HepG2 (cell line): ENCODE measurements at regions not wholly inside any gene's neighbourhood (a gene's known extent, or its start where the extent isn't known, plus 50 kb on each side); places are given as distances from the start of the nearest gene placed in this dataset.

Experiments used
- CSRNP1 ChIP-seq: sonication (generic); formaldehyde crosslinking; IDR thresholded peaks from 2 replicates; pipeline ENCODE4 v1.8.1; 2023; ENCODE audit warnings: mild to moderate bottlenecking, missing genetic modification reagents
- GATAD2A ChIP-seq: IDR thresholded peaks from 2 replicates; pipeline ENCODE4 v1.6.1; 2016
- HMG20A ChIP-seq: IDR thresholded peaks from 2 replicates; pipeline ENCODE4 v1.6.1; 2016; ENCODE audit warnings: borderline replicate concordance
- ZNF430 ChIP-seq: sonication (generic); formaldehyde crosslinking; IDR thresholded peaks from 2 replicates; pipeline ENCODE4 v1.9.0; 2021; ENCODE audit warnings: mild to moderate bottlenecking, missing genetic modification reagents
- TF ChIP-seq, protein P1 (sequence below): sonication (generic); formaldehyde crosslinking; IDR thresholded peaks from 2 replicates; pipeline ENCODE4 v1.4.0; 2020; ENCODE audit warnings: mild to moderate bottlenecking, missing genetic modification reagents
- TF ChIP-seq, protein P2 (sequence below): sonication (generic); formaldehyde crosslinking; IDR thresholded peaks from 2 replicates; pipeline ENCODE4 v1.4.0; 2020; ENCODE audit warnings: missing genetic modification reagents
- TF ChIP-seq, protein P3 (sequence below): sonication (generic); formaldehyde crosslinking; IDR thresholded peaks from 2 replicates; pipeline ENCODE4 v1.4.0; 2020; ENCODE audit warnings: missing genetic modification reagents, borderline replicate concordance

DNA sequence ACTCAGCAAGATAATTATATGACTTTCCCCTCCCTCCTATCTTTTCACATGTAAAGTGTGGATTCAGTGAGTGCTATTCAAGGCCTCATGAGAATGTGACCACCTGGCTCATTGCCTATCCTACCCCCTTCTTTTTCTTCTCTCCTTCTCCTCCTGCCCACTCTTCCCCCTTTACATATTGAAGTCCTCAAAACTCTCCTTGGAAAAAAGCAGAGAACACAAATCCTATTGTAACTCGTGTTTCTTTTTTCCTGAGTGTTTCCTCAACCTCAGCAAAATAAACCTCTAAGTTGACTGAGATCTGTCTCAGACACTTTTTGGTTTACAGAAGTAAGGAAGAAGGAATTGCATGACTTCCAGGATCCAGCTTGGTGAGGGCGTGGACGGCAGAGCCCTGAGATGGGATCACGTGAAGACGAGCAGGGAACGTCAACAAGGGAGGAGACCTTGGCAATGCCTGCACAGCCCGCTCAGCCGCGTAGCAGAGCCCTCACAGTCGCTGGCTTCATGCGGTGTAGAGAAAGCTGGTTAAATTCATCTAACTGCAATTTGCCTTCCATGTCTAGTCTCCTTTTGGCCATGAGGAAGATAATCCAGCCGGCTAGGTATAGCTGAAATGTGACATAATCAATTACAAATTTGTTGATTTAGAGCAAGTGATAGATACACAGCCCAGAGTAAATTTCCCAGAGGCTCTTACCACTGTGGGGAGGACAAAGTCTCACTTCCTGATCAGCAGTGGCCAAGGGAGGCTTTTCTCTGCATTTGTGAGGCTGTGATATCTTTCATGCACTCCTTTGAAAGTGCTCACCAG, 75.7 kb downstream of the LYZL2 start (continued):
- TF ChIP-seq CSRNP1 (no peak), GATAD2A (peak; percentile 80), HMG20A (CRISPR knock-in tag) (peak; percentile 59; the same call in 1 of the 2 replicates), ZNF430 (CRISPR knock-in tag) (no peak; the same call in 1 of the 2 replicates)
- TF ChIP-seq, protein P1, sequence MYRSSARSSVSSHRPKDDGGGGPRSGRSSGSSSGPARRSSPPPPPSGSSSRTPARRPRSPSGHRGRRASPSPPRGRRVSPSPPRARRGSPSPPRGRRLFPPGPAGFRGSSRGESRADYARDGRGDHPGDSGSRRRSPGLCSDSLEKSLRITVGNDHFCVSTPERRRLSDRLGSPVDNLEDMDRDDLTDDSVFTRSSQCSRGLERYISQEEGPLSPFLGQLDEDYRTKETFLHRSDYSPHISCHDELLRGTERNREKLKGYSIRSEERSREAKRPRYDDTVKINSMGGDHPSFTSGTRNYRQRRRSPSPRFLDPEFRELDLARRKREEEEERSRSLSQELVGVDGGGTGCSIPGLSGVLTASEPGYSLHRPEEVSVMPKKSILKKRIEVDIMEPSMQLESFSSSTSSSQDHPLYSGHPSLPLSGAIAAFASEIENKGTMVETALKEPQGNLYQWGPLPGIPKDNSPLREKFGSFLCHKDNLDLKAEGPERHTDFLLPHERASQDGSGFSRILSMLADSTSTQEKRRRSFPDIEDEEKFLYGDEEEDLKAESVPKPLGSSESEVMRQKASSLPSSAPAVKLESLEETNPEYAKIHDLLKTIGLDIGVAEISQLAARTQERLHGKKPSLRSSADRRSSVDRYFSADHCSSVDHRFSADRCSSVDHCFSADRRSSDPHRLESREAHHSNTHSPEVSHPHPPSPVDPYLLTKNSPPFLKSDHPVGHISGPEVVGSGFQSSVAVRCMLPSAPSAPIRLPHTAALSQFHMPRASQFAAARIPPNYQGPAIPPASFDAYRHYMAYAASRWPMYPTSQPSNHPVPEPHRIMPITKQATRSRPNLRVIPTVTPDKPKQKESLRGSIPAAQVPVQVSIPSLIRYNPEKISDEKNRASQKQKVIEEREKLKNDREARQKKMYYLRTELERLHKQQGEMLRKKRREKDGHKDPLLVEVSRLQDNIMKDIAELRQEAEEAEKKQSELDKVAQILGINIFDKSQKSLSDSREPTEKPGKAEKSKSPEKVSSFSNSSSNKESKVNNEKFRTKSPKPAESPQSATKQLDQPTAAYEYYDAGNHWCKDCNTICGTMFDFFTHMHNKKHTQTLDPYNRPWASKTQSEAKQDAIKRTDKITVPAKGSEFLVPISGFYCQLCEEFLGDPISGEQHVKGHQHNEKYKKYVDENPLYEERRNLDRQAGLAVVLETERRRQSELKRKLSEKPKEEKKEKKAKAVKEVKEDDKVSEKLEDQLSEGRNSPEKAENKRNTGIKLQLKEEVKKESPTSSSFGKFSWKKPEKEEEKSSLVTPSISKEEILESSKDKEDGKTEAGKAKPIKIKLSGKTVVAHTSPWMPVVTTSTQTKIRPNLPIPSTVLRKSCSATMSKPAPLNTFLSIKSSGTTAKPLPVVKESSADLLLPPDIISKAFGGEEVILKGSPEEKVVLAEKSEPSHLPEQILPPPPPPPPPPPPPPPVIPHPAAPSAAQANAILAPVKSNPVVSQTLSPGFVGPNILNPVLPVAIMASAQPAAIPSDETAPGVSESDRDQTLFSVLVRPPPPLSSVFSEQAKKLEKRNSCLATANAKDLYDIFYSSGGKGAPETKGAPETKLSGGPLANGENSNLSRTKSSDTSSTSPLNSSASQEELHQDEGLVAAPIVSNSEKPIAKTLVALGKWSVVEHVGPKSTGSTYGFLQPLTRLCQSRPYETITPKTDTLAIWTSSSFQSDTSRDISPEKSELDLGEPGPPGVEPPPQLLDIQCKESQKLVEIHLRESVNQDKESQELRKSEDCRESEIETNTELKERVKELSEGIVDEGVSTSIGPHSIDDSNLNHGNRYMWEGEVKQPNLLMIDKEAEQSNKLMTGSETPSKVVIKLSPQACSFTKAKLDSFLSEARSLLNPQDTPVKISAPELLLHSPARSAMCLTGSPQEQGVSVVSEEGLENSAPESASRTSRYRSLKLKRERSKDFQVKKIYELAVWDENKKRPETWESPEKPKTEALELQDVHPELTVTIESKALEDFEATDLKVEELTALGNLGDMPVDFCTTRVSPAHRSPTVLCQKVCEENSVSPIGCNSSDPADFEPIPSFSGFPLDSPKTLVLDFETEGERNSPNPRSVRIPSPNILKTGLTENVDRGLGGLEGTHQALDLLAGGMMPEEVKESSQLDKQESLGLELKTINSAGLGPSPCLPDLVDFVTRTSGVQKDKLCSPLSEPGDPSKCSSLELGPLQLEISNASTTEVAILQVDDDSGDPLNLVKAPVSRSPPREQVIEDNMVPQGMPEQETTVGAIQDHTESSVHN (CRISPR knock-in tag) = peak; percentile 80
- TF ChIP-seq, protein P2, sequence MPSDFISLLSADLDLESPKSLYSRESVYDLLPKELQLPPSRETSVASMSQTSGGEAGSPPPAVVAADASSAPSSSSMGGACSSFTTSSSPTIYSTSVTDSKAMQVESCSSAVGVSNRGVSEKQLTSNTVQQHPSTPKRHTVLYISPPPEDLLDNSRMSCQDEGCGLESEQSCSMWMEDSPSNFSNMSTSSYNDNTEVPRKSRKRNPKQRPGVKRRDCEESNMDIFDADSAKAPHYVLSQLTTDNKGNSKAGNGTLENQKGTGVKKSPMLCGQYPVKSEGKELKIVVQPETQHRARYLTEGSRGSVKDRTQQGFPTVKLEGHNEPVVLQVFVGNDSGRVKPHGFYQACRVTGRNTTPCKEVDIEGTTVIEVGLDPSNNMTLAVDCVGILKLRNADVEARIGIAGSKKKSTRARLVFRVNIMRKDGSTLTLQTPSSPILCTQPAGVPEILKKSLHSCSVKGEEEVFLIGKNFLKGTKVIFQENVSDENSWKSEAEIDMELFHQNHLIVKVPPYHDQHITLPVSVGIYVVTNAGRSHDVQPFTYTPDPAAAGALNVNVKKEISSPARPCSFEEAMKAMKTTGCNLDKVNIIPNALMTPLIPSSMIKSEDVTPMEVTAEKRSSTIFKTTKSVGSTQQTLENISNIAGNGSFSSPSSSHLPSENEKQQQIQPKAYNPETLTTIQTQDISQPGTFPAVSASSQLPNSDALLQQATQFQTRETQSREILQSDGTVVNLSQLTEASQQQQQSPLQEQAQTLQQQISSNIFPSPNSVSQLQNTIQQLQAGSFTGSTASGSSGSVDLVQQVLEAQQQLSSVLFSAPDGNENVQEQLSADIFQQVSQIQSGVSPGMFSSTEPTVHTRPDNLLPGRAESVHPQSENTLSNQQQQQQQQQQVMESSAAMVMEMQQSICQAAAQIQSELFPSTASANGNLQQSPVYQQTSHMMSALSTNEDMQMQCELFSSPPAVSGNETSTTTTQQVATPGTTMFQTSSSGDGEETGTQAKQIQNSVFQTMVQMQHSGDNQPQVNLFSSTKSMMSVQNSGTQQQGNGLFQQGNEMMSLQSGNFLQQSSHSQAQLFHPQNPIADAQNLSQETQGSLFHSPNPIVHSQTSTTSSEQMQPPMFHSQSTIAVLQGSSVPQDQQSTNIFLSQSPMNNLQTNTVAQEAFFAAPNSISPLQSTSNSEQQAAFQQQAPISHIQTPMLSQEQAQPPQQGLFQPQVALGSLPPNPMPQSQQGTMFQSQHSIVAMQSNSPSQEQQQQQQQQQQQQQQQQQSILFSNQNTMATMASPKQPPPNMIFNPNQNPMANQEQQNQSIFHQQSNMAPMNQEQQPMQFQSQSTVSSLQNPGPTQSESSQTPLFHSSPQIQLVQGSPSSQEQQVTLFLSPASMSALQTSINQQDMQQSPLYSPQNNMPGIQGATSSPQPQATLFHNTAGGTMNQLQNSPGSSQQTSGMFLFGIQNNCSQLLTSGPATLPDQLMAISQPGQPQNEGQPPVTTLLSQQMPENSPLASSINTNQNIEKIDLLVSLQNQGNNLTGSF = no peak
- TF ChIP-seq, protein P3, sequence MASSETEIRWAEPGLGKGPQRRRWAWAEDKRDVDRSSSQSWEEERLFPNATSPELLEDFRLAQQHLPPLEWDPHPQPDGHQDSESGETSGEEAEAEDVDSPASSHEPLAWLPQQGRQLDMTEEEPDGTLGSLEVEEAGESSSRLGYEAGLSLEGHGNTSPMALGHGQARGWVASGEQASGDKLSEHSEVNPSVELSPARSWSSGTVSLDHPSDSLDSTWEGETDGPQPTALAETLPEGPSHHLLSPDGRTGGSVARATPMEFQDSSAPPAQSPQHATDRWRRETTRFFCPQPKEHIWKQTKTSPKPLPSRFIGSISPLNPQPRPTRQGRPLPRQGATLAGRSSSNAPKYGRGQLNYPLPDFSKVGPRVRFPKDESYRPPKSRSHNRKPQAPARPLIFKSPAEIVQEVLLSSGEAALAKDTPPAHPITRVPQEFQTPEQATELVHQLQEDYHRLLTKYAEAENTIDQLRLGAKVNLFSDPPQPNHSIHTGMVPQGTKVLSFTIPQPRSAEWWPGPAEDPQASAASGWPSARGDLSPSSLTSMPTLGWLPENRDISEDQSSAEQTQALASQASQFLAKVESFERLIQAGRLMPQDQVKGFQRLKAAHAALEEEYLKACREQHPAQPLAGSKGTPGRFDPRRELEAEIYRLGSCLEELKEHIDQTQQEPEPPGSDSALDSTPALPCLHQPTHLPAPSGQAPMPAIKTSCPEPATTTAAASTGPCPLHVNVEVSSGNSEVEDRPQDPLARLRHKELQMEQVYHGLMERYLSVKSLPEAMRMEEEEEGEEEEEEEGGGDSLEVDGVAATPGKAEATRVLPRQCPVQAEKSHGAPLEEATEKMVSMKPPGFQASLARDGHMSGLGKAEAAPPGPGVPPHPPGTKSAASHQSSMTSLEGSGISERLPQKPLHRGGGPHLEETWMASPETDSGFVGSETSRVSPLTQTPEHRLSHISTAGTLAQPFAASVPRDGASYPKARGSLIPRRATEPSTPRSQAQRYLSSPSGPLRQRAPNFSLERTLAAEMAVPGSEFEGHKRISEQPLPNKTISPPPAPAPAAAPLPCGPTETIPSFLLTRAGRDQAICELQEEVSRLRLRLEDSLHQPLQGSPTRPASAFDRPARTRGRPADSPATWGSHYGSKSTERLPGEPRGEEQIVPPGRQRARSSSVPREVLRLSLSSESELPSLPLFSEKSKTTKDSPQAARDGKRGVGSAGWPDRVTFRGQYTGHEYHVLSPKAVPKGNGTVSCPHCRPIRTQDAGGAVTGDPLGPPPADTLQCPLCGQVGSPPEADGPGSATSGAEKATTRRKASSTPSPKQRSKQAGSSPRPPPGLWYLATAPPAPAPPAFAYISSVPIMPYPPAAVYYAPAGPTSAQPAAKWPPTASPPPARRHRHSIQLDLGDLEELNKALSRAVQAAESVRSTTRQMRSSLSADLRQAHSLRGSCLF (CRISPR knock-in tag) = no peak; the same call in 1 of the 2 replicates
